Ovary (tissue), 3 donors: ENCODE measurements at regions not wholly inside any gene's neighbourhood (a gene's known extent, or its start where the extent isn't known, plus 50 kb on each side); places are given as distances from the start of the nearest gene placed in this dataset.
"Not testable (repeated sequence)": the region's sequence is repeated elsewhere in the genome, so short reads cannot be mapped to it uniquely, and the experiment has no call there.

Experiments
- CTCF ChIP-seq, 3 donors: fragments of 450-650 bp in 2 of 3; fragments of 200-600 bp in 1 of 3; IDR thresholded peaks; one replicate each; pipeline versions ENCODE4 v1.5.1 to v1.8.0; 2016 to 2022; ENCODE audit warnings: antibody characterized with exemption in 3 of 3, mild to moderate bottlenecking in 1 of 3
- EP300 ChIP-seq: sonication (generic); formaldehyde crosslinking; IDR thresholded peaks from one replicate; pipeline ENCODE4 v1.6.1; 2017; ENCODE audit warnings: antibody characterized with exemption
- POLR2A ChIP-seq: fragments of 450-650 bp; IDR thresholded peaks from one replicate; pipeline ENCODE4 v1.6.1; 2017; ENCODE audit warnings: antibody characterized with exemption, mild to moderate bottlenecking, moderate library complexity
- donor health status: DM: no; HTN: no; CAD: no.

GRCh38 chr5:176067948-176068347 lies 99.8 kb upstream of the THOC3 start:
- not testable (repeated sequence) for TF ChIP-seq CTCF (IDR thresholded peaks at IDR 0.05); POLR2A; EP300
